GM12878 (cell line): ENCODE measurements at regions not wholly inside any gene's neighbourhood (a gene's known extent, or its start where the extent isn't known, plus 50 kb on each side); places are given as distances from the start of the nearest gene placed in this dataset.

Experiments used
- ETV6 ChIP-seq, 2 experiments: fragments of 450-650 bp in 1 of 2; IDR thresholded peaks in 1 of 2; conservative IDR thresholded peaks in 1 of 2; 2 replicates each; pipeline ENCODE4 v1.6.1; 2014; ENCODE audit warnings: antibody characterized with exemption in 1 of 2, borderline replicate concordance in 1 of 2, low read depth in 1 of 2, mild to moderate bottlenecking in 1 of 2, moderate library complexity in 1 of 2
- NR2C1 ChIP-seq: fragments of 450-650 bp; IDR thresholded peaks from 2 replicates; pipeline ENCODE4 v1.6.1; 2017; ENCODE audit warnings: antibody characterized with exemption, mild to moderate bottlenecking, moderate library complexity
- POLR2A ChIP-seq: IDR thresholded peaks from 2 replicates; pipeline ENCODE4 v1.6.1; 2011; ENCODE audit warnings: low read depth, mild to moderate bottlenecking, low read length
- REST ChIP-seq: IDR thresholded peaks from 2 replicates; pipeline ENCODE4 v1.6.1; 2012; ENCODE audit warnings: mild to moderate bottlenecking, low read depth, low read length
- STAT3 ChIP-seq: IDR thresholded peaks from 2 replicates; pipeline ENCODE4 v1.6.1; 2011; ENCODE audit warnings: low read depth, low read length, improper control_type of control experiment
- TF ChIP-seq, protein P1 (sequence below): IDR thresholded peaks from 2 replicates; pipeline ENCODE4 v1.6.1; 2012; ENCODE audit warnings: low read depth, low read length, improper control_type of control experiment

DNA sequence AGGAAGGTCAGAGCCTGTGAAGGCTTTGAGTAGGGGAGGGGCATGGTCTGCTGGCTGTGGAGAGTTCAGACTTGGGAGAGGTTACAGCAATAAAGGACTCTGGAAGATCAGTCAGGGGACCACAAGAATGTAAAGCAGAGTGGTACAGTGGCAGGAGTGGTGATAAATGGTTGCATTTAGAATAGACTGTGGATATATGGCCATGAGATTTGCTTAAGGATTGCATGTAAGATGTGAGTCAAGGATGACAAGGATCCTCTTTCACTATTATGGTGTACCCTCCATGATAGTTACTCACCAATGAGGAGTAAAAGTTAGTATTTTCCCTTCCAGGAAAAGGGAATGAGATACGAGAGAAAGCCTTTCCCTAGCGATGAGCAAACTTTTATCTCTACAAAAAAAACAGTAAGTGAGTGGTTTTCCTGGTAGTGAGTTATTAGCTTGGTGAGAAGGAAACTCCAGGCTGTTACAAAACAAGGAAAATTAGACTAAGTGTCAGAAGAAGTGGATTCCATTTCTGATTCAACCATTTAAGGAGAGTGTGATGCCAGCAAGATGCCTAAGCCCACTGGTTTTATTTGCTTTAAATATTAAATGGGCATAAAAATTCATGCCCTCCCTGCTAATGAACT, 818.0 kb upstream of the ACVR2A start:
- TF ChIP-seq NR2C1, result no peak
- no peak for TF ChIP-seq ETV6 (conservative IDR thresholded peaks at IDR 0.05 in 1 of 2, IDR thresholded peaks at IDR 0.05 in 1 of 2; ENCODE audit: borderline replicate concordance in 1 of 2, low read depth in 1 of 2)
- TF ChIP-seq POLR2A, result no peak
- TF ChIP-seq, protein P1, sequence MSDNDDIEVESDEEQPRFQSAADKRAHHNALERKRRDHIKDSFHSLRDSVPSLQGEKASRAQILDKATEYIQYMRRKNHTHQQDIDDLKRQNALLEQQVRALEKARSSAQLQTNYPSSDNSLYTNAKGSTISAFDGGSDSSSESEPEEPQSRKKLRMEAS, result no peak
- no peak for TF ChIP-seq STAT3
- TF ChIP-seq REST, result no peak
